GM13977 (cell line): ENCODE measurements at regions not wholly inside any gene's neighbourhood (a gene's known extent, or its start where the extent isn't known, plus 50 kb on each side); places are given as distances from the start of the nearest gene placed in this dataset.

ENCODE experiments used
- DNase-seq: peaks from one replicate; pipeline ENCODE4 v3.0.0; 2012; ENCODE audit warnings: low spot score
- in situ Hi-C: fragments of 300-500 bp; cut with MboI; formaldehyde crosslinking; loops from one replicate; pipeline ENCODE4 v1.12.0; 2022; ENCODE audit warnings: low sequenced_read_pairs, low pct_unique_long_range_greater_than_20kb, mixed read lengths, inconsistent platforms; ENCODE audit not compliant: unreplicated experiment
- TF ChIP-seq, protein P1 (sequence below): IDR thresholded peaks from 2 replicates; pipeline ENCODE4 v1.5.1; 2012; ENCODE audit warnings: mild to moderate bottlenecking, control low read depth; ENCODE audit not compliant: insufficient read depth; ENCODE audit errors: extremely low read depth, missing control alignments

DNA sequence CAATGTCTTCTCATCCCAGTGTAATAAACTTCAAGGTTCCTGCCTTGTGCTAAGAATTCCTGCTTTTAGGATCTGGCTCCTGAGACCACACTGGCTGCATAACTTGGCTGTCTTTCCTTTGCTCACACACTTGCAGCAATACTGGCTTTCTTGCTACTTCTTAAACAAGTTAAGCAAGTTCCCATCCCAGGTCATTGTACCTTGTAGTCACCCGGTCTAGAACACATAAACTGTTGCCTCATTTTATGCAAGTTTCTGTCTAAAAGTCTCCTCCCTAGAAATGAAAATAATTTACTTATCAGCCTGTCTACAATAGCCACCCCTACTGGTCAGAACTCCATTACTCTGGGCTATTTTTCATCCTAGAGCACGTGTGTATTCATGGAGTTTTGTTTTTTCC is 887.9 kb upstream of the FAM98A start:
- in situ Hi-C loops = no loop called here
- TF ChIP-seq, protein P1, sequence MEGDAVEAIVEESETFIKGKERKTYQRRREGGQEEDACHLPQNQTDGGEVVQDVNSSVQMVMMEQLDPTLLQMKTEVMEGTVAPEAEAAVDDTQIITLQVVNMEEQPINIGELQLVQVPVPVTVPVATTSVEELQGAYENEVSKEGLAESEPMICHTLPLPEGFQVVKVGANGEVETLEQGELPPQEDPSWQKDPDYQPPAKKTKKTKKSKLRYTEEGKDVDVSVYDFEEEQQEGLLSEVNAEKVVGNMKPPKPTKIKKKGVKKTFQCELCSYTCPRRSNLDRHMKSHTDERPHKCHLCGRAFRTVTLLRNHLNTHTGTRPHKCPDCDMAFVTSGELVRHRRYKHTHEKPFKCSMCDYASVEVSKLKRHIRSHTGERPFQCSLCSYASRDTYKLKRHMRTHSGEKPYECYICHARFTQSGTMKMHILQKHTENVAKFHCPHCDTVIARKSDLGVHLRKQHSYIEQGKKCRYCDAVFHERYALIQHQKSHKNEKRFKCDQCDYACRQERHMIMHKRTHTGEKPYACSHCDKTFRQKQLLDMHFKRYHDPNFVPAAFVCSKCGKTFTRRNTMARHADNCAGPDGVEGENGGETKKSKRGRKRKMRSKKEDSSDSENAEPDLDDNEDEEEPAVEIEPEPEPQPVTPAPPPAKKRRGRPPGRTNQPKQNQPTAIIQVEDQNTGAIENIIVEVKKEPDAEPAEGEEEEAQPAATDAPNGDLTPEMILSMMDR = no peak
- DNase-seq = no peak

DNA sequence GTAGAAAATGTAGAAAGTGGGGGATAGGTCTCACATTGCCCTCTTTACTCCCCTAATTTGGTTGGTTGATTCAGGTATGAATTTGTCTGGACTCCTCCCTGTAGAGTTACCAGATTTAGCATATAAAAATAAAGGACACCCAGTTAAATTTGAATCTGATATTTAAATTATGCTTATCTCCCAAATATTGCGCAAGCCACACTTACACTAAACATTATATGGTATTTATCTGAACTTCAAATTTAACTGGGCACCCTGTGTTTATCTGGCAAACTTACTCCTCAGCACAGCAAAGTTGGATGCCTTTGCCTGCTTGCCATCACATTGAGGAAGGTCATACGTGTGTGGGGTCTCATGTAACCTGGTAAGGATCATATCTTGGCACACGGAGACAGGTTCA is 882.4 kb upstream of the FAM98A start:
- in situ Hi-C loops = no loop called here
- DNase-seq = no peak
- TF ChIP-seq, protein P1 = no peak

DNA sequence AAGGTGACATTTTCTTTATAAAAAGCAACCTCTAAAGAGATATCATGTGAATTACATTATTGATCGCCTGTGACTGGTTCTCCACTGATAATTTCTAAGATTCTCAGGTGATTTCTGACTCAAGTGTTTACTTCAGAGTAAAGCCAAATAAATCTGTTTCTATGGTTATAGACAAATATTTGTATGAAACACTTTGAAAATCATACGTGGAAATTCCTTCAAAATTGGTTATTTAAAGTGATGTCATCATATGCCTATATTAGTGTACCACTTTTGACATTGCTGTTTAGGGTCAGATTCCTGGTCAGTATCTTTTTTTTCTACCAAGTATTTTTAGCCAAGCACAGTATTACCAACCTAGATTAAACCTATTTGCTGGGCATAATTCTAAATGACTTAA is 881.3 kb upstream of the FAM98A start:
- TF ChIP-seq, protein P1 = no peak
- DNase-seq = no peak
- in situ Hi-C loops = no loop called here

DNA sequence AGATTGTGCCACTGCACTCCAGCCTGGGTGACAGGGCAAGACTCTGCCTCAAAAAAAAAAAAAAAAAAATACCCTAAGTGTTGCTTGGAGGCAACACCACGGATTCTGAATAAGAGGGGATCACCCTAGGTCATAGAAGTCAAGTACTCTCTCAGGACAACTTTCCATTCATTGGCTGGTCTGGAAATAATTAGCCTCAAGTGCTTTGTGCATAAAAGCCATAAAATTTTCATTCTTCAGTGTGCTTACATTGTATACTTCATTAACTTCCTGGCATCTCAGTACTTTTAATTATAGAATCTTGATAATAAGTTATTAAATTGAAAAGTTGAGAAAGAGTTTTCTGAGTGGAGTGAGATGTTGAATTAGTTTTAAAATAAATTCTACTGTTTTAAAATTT is 876.1 kb upstream of the FAM98A start:
- DNase-seq = no peak
- in situ Hi-C loops = no loop called here
- TF ChIP-seq, protein P1 = no peak

DNA sequence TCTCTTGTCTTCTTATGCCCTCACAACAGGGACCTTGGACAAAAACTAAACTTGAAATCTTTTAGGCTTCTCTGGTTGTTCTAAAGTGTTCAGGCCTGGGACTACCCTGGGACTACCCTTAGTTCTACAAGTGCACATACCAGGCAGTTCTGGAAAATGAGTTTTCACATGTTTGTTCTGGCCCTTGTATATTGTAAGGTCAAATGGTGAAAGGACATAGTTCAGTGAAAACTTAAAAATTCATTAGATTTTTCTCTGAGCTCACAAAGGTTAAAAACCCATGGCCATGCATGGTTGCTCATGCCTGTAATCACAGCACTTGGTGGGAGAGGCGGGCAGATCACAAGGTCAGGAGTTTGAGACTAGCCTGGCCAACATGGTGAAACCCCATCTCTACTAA is 875.5 kb upstream of the FAM98A start:
- TF ChIP-seq, protein P1 = no peak
- in situ Hi-C loops = no loop called here
- no peak for DNase-seq

DNA sequence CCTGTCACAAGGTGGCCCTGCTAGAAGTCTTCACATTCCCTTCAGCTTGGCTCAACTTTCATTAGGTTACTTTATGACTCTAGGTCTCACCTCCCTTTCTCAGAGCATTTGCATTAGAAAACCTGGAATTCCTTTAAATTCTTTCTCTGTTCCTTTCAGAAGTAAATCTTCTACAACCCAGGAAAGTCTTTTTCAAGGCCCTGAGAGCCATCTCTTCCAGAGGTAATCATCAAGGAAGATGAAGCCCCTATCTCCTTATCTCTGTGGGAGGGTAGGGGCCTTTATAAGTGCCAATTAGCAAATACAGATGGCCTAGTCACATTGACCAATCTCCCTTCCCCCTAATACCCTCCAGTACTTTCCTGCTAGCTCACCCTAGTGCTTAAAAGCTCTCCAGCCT is 848.0 kb upstream of the FAM98A start:
- in situ Hi-C loops = no loop called here
- DNase-seq = no peak
- TF ChIP-seq, protein P1 = no peak

DNA sequence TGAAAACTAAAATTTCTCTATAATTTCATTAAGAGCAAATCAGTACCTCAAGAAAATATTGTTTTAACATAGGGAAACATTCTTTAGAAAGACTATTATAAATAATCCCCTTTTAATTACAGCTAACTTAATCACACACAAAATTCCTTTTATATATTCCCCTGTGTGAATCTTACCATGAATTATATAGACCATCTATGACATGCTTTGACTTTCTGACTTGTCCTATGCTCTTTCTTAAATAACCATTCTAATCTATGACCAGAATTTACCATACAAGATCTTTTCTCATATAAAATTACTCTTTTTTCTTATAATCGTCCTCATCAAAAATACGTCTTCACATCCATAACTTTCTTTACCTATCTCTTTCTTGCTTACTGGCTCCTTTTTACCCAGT is 824.2 kb upstream of the FAM98A start:
- in situ Hi-C loops = no loop called here
- TF ChIP-seq, protein P1 = no peak
- DNase-seq = no peak
